ENCODE measurements at regions not wholly inside any gene's neighbourhood (a gene's known extent, or its start where the extent isn't known, plus 50 kb on each side); places are given as distances from the start of the nearest gene placed in this dataset.

- no peaks in the 10 kb centered on the region for H3K36me3 ChIP-seq
- DNase-seq (ENCODE audit: low spot score in 2 of 2) = no peak
- H3K4me3 ChIP-seq = no peak overlapping the region
- peaks cover 3% of the 10 kb centered on the region for H3K9me3 ChIP-seq
- peaks cover 5% of the 10 kb centered on the region for H3K4me1 ChIP-seq
- no peak for TF ChIP-seq CTCF (IDR thresholded peaks at IDR 0.05)
- TF ChIP-seq POLR2A (IDR thresholded peaks at IDR 0.05) = no peak
- TF ChIP-seq EP300 (IDR thresholded peaks at IDR 0.05) = no peak
- TF ChIP-seq POLR2AphosphoS5 (IDR thresholded peaks at IDR 0.05) = no peak
- no peak overlapping the region for H3K27ac ChIP-seq
- 78% methylated on average over 8 of the region's 8 CpGs for WGBS
- H3K27me3 ChIP-seq = no peaks in the 10 kb centered on the region
Observed at GRCh38 chr10:3624367-3624766, 160.6 kb downstream of the KLF6 start.

GRCh38 chr10:3623746-3624145, 161.3 kb downstream of the KLF6 start:
- Histone ChIP-seq H3K4me3 (no peak overlapping the region), H3K27ac (no peak overlapping the region)

GRCh38 chr10:3622845-3623621, 162.0 kb downstream of the KLF6 start:
- Histone ChIP-seq H3K27me3 (no peaks in the 10 kb centered on the region), H3K9me3 (peaks cover 3% of the 10 kb centered on the region), H3K36me3 (no peaks in the 10 kb centered on the region), H3K27ac (no peak overlapping the region), H3K4me3 (no peak overlapping the region), H3K4me1 (peaks cover 5% of the 10 kb centered on the region)
- TF ChIP-seq CTCF (IDR thresholded peaks at IDR 0.05) (no peak), POLR2A (IDR thresholded peaks at IDR 0.05) (no peak), EP300 (IDR thresholded peaks at IDR 0.05) (no peak), POLR2AphosphoS5 (IDR thresholded peaks at IDR 0.05) (no peak)
- no peak for DNase-seq (ENCODE audit: low spot score in 2 of 2)
- 76% methylated on average over 3 of the region's 3 CpGs for WGBS

More at GRCh38 chr10:3623746-3624145, 161.3 kb downstream of the KLF6 start:
- peak; percentile 20 for TF ChIP-seq EP300 (IDR thresholded peaks at IDR 0.05)
- no peak for TF ChIP-seq POLR2AphosphoS5 (IDR thresholded peaks at IDR 0.05)
- no peaks in the 10 kb centered on the region for H3K27me3 ChIP-seq
- peaks cover 5% of the 10 kb centered on the region for H3K4me1 ChIP-seq
- no peaks in the 10 kb centered on the region for H3K36me3 ChIP-seq
- H3K9me3 ChIP-seq = peaks cover 3% of the 10 kb centered on the region
- WGBS = 66% methylated on average over 7 of the region's 7 CpGs
- DNase-seq (ENCODE audit: low spot score in 2 of 2) = no peak

GRCh38 chr10:3622427-3622826, 162.6 kb downstream of the KLF6 start:
- Histone ChIP-seq H3K9me3 (peaks cover 3% of the 10 kb centered on the region), H3K27ac (no peak overlapping the region), H3K27me3 (no peaks in the 10 kb centered on the region), H3K4me1 (peaks cover 5% of the 10 kb centered on the region), H3K36me3 (no peaks in the 10 kb centered on the region), H3K4me3 (no peak overlapping the region)
- DNase-seq (ENCODE audit: low spot score in 2 of 2) = no peak
- TF ChIP-seq POLR2AphosphoS5 (IDR thresholded peaks at IDR 0.05) (no peak), CTCF (IDR thresholded peaks at IDR 0.05) (no peak), EP300 (IDR thresholded peaks at IDR 0.05) (no peak), POLR2A (IDR thresholded peaks at IDR 0.05) (no peak)
- 87% methylated on average over 2 of the region's 2 CpGs for WGBS

- peaks cover 5% of the 10 kb centered on the region for H3K4me1 ChIP-seq
- no peak for DNase-seq (ENCODE audit: low spot score in 2 of 2)
- no peaks in the 10 kb centered on the region for H3K27me3 ChIP-seq
- H3K27ac ChIP-seq = no peak overlapping the region
- no peaks in the 10 kb centered on the region for H3K36me3 ChIP-seq
- H3K4me3 ChIP-seq = no peak overlapping the region
- TF ChIP-seq CTCF (IDR thresholded peaks at IDR 0.05) (no peak), EP300 (IDR thresholded peaks at IDR 0.05) (no peak)
- peaks cover 3% of the 10 kb centered on the region for H3K9me3 ChIP-seq
- 79% methylated on average over 2 of the region's 2 CpGs for WGBS
Observed at GRCh38 chr10:3620818-3621217, 164.2 kb downstream of the KLF6 start.

Data from suprapubic skin (tissue), 4 donors.